OCI-LY7 (cell line): ENCODE measurements at regions not wholly inside any gene's neighbourhood (a gene's known extent, or its start where the extent isn't known, plus 50 kb on each side); places are given as distances from the start of the nearest gene placed in this dataset.

Experiments
- BruUV-seq: library from RNA; stranded (reverse); fragments of 400-500 nt; replicated peaks from 2 replicates; lab custom pipeline; 2021; lab: Mats Ljungman, UMichigan
- CTCF ChIA-PET: fragments of 300-600 bp; sonication (Branson Sonifier 250); formaldehyde crosslinking; loops from one replicate; lab custom pipeline; 2022; ENCODE audit warnings: antibody characterized with exemption; ENCODE audit not compliant: unreplicated experiment; lab: Charles Lee
- POLR2A ChIA-PET: fragments of 300-600 bp; sonication (Branson Sonifier 250); formaldehyde crosslinking; loops from one replicate; lab custom pipeline; 2022; ENCODE audit warnings: antibody characterized with exemption; lab: Charles Lee
- DNase-seq: peaks from one replicate; pipeline ENCODE4 v3.0.0-alpha.2; 2015; ENCODE audit warnings: low spot score
- H2AFZ ChIP-seq: fragments of 200-600 bp; sonication (generic), shearing (Covaris generic); 2 replicates; pipeline ENCODE4 v1.6.1; 2014; ENCODE audit warnings: mild to moderate bottlenecking, antibody characterized with exemption, low read length, moderate library complexity
- H3K27ac ChIP-seq: fragments of 200-600 bp; sonication (generic); 2 replicates; pipeline ENCODE4 v1.5.1; 2014; ENCODE audit warnings: mixed run types, low read depth, mild to moderate bottlenecking, moderate library complexity, low read length, inconsistent platforms; ENCODE audit not compliant: poor library complexity, severe bottlenecking
- H3K36me3 ChIP-seq: fragments of 200-600 bp; sonication (generic); 2 replicates; pipeline ENCODE4 v1.6.1; 2014; ENCODE audit warnings: mild to moderate bottlenecking, antibody characterized with exemption, low read length, moderate library complexity, mixed read lengths; ENCODE audit not compliant: insufficient read depth
- H3K4me1 ChIP-seq: fragments of 200-600 bp; sonication (generic); 2 replicates; pipeline ENCODE4 v1.5.1; 2014; ENCODE audit warnings: mild to moderate bottlenecking, low read length; ENCODE audit not compliant: insufficient read depth, poor library complexity, severe bottlenecking
- H3K4me2 ChIP-seq: fragments of 200-600 bp; sonication (generic); 2 replicates; pipeline ENCODE4 v1.6.1; 2014; ENCODE audit warnings: mild to moderate bottlenecking, low read length
- H3K4me3 ChIP-seq: fragments of 200-600 bp; sonication (generic); 2 replicates; pipeline ENCODE4 v1.5.1; 2014; ENCODE audit warnings: mild to moderate bottlenecking, low read depth, low read length; ENCODE audit not compliant: poor library complexity, severe bottlenecking
- H3K79me2 ChIP-seq: fragments of 200-600 bp; sonication (generic); 2 replicates; pipeline ENCODE4 v1.6.1; 2016; ENCODE audit warnings: low read depth, mild to moderate bottlenecking, low read length, moderate library complexity, mixed read lengths; ENCODE audit not compliant: insufficient read depth
- H3K9me2 ChIP-seq: fragments of 200-600 bp; sonication (generic); 2 replicates; pipeline ENCODE4 v1.6.1; 2016; ENCODE audit warnings: mild to moderate bottlenecking, low read length, mixed read lengths; ENCODE audit not compliant: insufficient read depth
- H3K9me3 ChIP-seq: fragments of 200-600 bp; sonication (generic); 2 replicates; pipeline ENCODE4 v1.6.1; 2014; ENCODE audit warnings: mild to moderate bottlenecking, mixed run types, low read length, mixed read lengths
- H4K20me1 ChIP-seq: fragments of 200-600 bp; sonication (generic); 2 replicates; pipeline ENCODE4 v1.6.1; 2014; ENCODE audit warnings: mild to moderate bottlenecking, antibody characterized with exemption, low read length, moderate library complexity, mixed read lengths; ENCODE audit not compliant: insufficient read depth
- EZH2phosphoT487 ChIP-seq: fragments of 200-600 bp; sonication (generic); IDR thresholded peaks from 2 replicates; pipeline ENCODE4 v1.6.1; 2018; ENCODE audit warnings: low read depth, borderline replicate concordance, mild to moderate bottlenecking, mixed run types, antibody characterized with exemption, low read length, moderate library complexity, mixed read lengths
- intact Hi-C: fragments of 100-400 bp; cut with micrococcal nuclease; formaldehyde crosslinking; loops from one replicate; pipeline ENCODE4 v1.10.0; 2022; ENCODE audit not compliant: unreplicated experiment
- TF ChIP-seq, protein P1 (sequence below): fragments of 200-600 bp; sonication (generic); conservative IDR thresholded peaks from 2 replicates; pipeline ENCODE4 v1.5.1; 2014; ENCODE audit warnings: mild to moderate bottlenecking, antibody characterized with exemption, low read length, moderate library complexity, mixed read lengths

- no peak for DNase-seq
- no peaks in the 10 kb centered on the region for H3K36me3 ChIP-seq
- no peaks in the 10 kb centered on the region for H3K79me2 ChIP-seq
- no peaks in the 10 kb centered on the region for H4K20me1 ChIP-seq
- TF ChIP-seq, protein P1, sequence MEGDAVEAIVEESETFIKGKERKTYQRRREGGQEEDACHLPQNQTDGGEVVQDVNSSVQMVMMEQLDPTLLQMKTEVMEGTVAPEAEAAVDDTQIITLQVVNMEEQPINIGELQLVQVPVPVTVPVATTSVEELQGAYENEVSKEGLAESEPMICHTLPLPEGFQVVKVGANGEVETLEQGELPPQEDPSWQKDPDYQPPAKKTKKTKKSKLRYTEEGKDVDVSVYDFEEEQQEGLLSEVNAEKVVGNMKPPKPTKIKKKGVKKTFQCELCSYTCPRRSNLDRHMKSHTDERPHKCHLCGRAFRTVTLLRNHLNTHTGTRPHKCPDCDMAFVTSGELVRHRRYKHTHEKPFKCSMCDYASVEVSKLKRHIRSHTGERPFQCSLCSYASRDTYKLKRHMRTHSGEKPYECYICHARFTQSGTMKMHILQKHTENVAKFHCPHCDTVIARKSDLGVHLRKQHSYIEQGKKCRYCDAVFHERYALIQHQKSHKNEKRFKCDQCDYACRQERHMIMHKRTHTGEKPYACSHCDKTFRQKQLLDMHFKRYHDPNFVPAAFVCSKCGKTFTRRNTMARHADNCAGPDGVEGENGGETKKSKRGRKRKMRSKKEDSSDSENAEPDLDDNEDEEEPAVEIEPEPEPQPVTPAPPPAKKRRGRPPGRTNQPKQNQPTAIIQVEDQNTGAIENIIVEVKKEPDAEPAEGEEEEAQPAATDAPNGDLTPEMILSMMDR: no peak
- TF ChIP-seq EZH2phosphoT487: no peak
- H3K4me2 ChIP-seq: no peak overlapping the region
- BruUV-seq: no TSS peak
- no peaks in the 10 kb centered on the region for H3K9me3 ChIP-seq
- H3K4me1 ChIP-seq: no peaks in the 10 kb centered on the region
- CTCF ChIA-PET: no interaction called here
- intact Hi-C loops: no loop called here
- no peak overlapping the region for H3K4me3 ChIP-seq
- POLR2A ChIA-PET: no interaction called here
- no peak overlapping the region for H2AFZ ChIP-seq
- no peak overlapping the region for H3K27ac ChIP-seq
- H3K9me2 ChIP-seq: no peaks in the 10 kb centered on the region
Observed at GRCh38 chr7:16207321-16207720, 214.0 kb downstream of the CRPPA start.

- Histone ChIP-seq H3K9me3 (no peaks in the 10 kb centered on the region), H4K20me1 (no peaks in the 10 kb centered on the region), H3K4me1 (no peaks in the 10 kb centered on the region), H3K4me3 (no peak overlapping the region), H3K4me2 (no peak overlapping the region), H3K79me2 (no peaks in the 10 kb centered on the region), H2AFZ (no peak overlapping the region), H3K27ac (no peak overlapping the region), H3K36me3 (no peaks in the 10 kb centered on the region), H3K9me2 (no peaks in the 10 kb centered on the region)
- POLR2A ChIA-PET: no interaction called here
- BruUV-seq: no TSS peak
- intact Hi-C loops: no loop called here
- no peak for DNase-seq
- CTCF ChIA-PET: no interaction called here
- no peak for TF ChIP-seq EZH2phosphoT487
- TF ChIP-seq, protein P1: no peak
Observed at GRCh38 chr7:16205466-16205865, 215.9 kb downstream of the CRPPA start.

DNA sequence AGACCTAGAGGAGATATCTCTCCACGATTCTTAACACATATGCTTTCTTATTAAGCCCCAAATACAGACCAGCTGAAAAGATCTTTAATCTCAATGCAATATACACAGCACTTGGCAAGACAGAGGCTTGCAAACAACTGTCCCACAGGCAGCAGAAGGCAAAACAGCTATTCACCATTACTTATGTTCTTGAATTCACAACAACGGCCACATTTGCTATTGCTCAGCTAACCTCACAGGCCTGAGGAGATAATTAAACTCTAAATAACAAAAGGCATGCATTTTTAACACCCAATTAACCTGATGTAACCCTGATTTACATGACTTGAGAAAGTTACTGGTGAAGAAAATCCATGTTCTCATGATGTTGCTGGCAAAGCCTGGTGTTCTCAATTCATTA lies 216.4 kb downstream of the CRPPA start:
- H2AFZ ChIP-seq: no peak overlapping the region
- H3K79me2 ChIP-seq: no peaks in the 10 kb centered on the region
- DNase-seq: no peak
- H4K20me1 ChIP-seq: no peaks in the 10 kb centered on the region
- H3K4me1 ChIP-seq: no peaks in the 10 kb centered on the region
- no TSS peak for BruUV-seq
- intact Hi-C loops: no loop called here
- no peaks in the 10 kb centered on the region for H3K9me2 ChIP-seq
- ChIA-PET POLR2A (no interaction called here), CTCF (no interaction called here)
- no peak overlapping the region for H3K4me3 ChIP-seq
- no peak overlapping the region for H3K4me2 ChIP-seq
- no peaks in the 10 kb centered on the region for H3K9me3 ChIP-seq
- no peak overlapping the region for H3K27ac ChIP-seq
- TF ChIP-seq, protein P1: no peak
- no peak for TF ChIP-seq EZH2phosphoT487
- no peaks in the 10 kb centered on the region for H3K36me3 ChIP-seq
